GM06990 (cell line): ENCODE measurements at regions not wholly inside any gene's neighbourhood (a gene's known extent, or its start where the extent isn't known, plus 50 kb on each side); places are given as distances from the start of the nearest gene placed in this dataset.

Experiments
- DNase-seq: peaks from one replicate; pipeline ENCODE4 v3.0.0-alpha.2; 2011; ENCODE audit not compliant: insufficient read length; ENCODE audit errors: extremely low read depth
- H3K27me3 ChIP-seq: replicated peaks from 2 replicates; pipeline ENCODE4 v1.6.0; 2011; ENCODE audit warnings: low read length; ENCODE audit not compliant: control insufficient read depth, insufficient read depth
- H3K36me3 ChIP-seq: 2 replicates; pipeline ENCODE4 v1.5.1; 2011; ENCODE audit warnings: low read length; ENCODE audit not compliant: control insufficient read depth, insufficient read depth
- H3K4me3 ChIP-seq: replicated peaks from 2 replicates; pipeline ENCODE4 v1.5.1; 2011; ENCODE audit warnings: low read depth, mild to moderate bottlenecking, control low read depth, low read length
- CTCF ChIP-seq: IDR thresholded peaks from 2 replicates; pipeline ENCODE4 v1.5.1; 2011; ENCODE audit warnings: low read length, control low read depth, mild to moderate bottlenecking, inconsistent platforms; ENCODE audit not compliant: insufficient read depth, poor library complexity, severe bottlenecking

- Histone ChIP-seq H3K36me3 (no peaks in the 10 kb centered on the region), H3K4me3 (no peak overlapping the region), H3K27me3 (no peaks in the 10 kb centered on the region)
- TF ChIP-seq CTCF: no peak
- DNase-seq: no peak
Observed at GRCh38 chr6:19524366-19525186, 312.6 kb upstream of the ID4 start.

GRCh38 chr6:19525673-19526072 is 311.5 kb upstream of the ID4 start:
- no peak for TF ChIP-seq CTCF
- Histone ChIP-seq H3K36me3 (no peaks in the 10 kb centered on the region), H3K27me3 (no peaks in the 10 kb centered on the region), H3K4me3 (no peak overlapping the region)
- no peak for DNase-seq

DNA sequence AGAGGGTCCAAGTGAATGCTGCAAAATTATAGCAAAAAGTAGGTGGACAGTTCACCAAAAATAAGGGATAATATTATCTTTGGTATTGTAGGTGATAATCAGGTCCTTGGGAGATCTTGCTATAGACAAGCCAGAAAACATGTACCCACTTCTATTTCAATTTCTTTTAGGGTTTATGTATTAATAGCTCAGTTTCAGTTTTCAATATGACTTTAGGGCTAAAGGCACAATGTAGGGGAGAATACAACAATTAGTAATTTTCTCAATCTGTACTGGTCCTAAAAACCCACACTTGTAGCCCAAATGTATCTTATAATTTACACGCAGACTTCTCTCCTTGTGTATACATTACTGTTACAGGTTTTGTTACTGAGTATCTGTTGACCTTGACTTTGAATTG is 307.0 kb upstream of the ID4 start:
- no peaks in the 10 kb centered on the region for H3K36me3 ChIP-seq
- no peak overlapping the region for H3K4me3 ChIP-seq
- no peak for TF ChIP-seq CTCF
- DNase-seq: no peak
- no peaks in the 10 kb centered on the region for H3K27me3 ChIP-seq

- TF ChIP-seq CTCF: no peak
- no peaks in the 10 kb centered on the region for H3K36me3 ChIP-seq
- no peak for DNase-seq
- no peaks in the 10 kb centered on the region for H3K27me3 ChIP-seq
- no peak overlapping the region for H3K4me3 ChIP-seq
Observed at GRCh38 chr6:19535351-19535750, 301.8 kb upstream of the ID4 start.

DNA sequence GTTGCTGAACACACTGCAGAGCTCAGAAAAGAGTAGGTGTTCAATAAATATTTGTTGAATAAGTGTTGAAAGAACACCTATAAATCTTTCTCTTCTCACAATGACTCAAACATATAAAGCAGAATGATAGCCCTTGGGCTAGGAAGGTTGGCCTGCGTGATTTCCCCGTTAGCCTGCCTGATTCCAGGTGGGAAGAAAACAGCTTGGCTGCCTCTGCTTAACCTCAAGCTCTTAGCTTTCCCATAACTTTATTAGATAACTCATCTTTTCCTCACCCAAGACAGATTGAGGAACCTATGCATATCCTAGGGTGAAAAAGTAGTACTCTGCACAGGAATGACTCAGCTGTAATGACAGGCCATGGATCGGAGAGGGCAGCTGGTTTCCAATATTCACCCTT is 300.3 kb upstream of the ID4 start:
- no peak for TF ChIP-seq CTCF
- Histone ChIP-seq H3K36me3 (no peaks in the 10 kb centered on the region), H3K4me3 (no peak overlapping the region), H3K27me3 (no peaks in the 10 kb centered on the region)
- DNase-seq: no peak

GRCh38 chr6:19538096-19538495 is 299.1 kb upstream of the ID4 start:
- Histone ChIP-seq H3K4me3 (no peak overlapping the region), H3K36me3 (no peaks in the 10 kb centered on the region), H3K27me3 (no peaks in the 10 kb centered on the region)
- TF ChIP-seq CTCF: no peak
- no peak for DNase-seq
